ENCODE measurements at regions not wholly inside any gene's neighbourhood (a gene's known extent, or its start where the extent isn't known, plus 50 kb on each side); places are given as distances from the start of the nearest gene placed in this dataset.

- DNase-seq (ENCODE audit: low spot score) = no peak
- Histone ChIP-seq H3K27me3 (replicated peaks; ENCODE audit: insufficient read depth) (no peaks in the 10 kb centered on the region), H3K9me3 (no peaks in the 10 kb centered on the region), H3K27ac (no peak overlapping the region), H3K4me3 (no peak overlapping the region), H3K36me3 (no peaks in the 10 kb centered on the region), H3K4me1 (ENCODE audit: control insufficient read depth in 1 of 2, low read depth in 2 of 2) (no peaks in the 10 kb centered on the region)
- no peak for TF ChIP-seq CTCF (IDR thresholded peaks at IDR 0.05)
- ATAC-seq (ENCODE audit: insufficient number of reproducible peaks, low FRiP score, low read depth) = no peak
These were observed 454.3 kb downstream of the PCDH17 start for GRCh38 chr13:58085819-58086218.

- Histone ChIP-seq H3K4me1 (ENCODE audit: control insufficient read depth in 1 of 2, low read depth in 2 of 2) (no peaks in the 10 kb centered on the region), H3K36me3 (no peaks in the 10 kb centered on the region), H3K4me3 (no peak overlapping the region), H3K27ac (no peak overlapping the region), H3K9me3 (no peaks in the 10 kb centered on the region), H3K27me3 (replicated peaks; ENCODE audit: insufficient read depth) (no peaks in the 10 kb centered on the region)
- no peak for TF ChIP-seq CTCF (IDR thresholded peaks at IDR 0.05)
- ATAC-seq (ENCODE audit: insufficient number of reproducible peaks, low FRiP score, low read depth) (no peak), DNase-seq (ENCODE audit: low spot score) (no peak)
These were observed 456.0 kb downstream of the PCDH17 start for GRCh38 chr13:58087566-58087965.

- Histone ChIP-seq H3K27me3 (replicated peaks; ENCODE audit: insufficient read depth) (no peaks in the 10 kb centered on the region), H3K9me3 (no peaks in the 10 kb centered on the region), H3K36me3 (no peaks in the 10 kb centered on the region), H3K4me1 (ENCODE audit: control insufficient read depth in 1 of 2, low read depth in 2 of 2) (no peaks in the 10 kb centered on the region), H3K27ac (no peak overlapping the region), H3K4me3 (no peak overlapping the region)
- DNase-seq (ENCODE audit: low spot score) = no peak
- no peak for TF ChIP-seq CTCF (IDR thresholded peaks at IDR 0.05)
- no peak for ATAC-seq (ENCODE audit: insufficient number of reproducible peaks, low FRiP score, low read depth)
These were observed 461.9 kb downstream of the PCDH17 start for GRCh38 chr13:58093394-58093793.

DNA sequence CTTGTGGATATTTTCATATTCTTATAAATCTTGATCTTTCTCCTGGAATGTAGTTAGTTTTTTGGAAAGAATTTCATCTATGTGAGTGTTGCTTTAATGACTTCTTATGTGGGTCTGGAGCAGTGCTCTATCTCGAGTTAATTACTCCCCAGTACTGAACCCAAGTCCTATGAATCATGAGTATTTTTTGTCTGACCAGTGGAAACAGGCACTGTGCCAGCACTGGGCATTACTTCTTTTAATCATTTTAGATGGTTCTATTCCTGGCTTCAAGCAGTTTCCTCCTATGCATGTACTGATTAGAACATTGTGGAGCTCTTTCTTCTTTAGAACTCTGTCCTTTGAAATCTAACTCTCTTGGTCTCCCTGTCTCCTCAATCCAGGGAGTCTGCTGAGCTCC, 466.3 kb downstream of the PCDH17 start:
- H3K4me3 ChIP-seq = no peak overlapping the region
- no peak for TF ChIP-seq CTCF (IDR thresholded peaks at IDR 0.05)
- DNase-seq (ENCODE audit: low spot score) = no peak
- ATAC-seq (ENCODE audit: insufficient number of reproducible peaks, low FRiP score, low read depth) = no peak
- no peaks in the 10 kb centered on the region for H3K27me3 ChIP-seq (replicated peaks; ENCODE audit: insufficient read depth)
- H3K9me3 ChIP-seq = no peaks in the 10 kb centered on the region
- no peaks in the 10 kb centered on the region for H3K4me1 ChIP-seq (ENCODE audit: control insufficient read depth in 1 of 2, low read depth in 2 of 2)
- H3K27ac ChIP-seq = no peak overlapping the region
- no peaks in the 10 kb centered on the region for H3K36me3 ChIP-seq

DNA sequence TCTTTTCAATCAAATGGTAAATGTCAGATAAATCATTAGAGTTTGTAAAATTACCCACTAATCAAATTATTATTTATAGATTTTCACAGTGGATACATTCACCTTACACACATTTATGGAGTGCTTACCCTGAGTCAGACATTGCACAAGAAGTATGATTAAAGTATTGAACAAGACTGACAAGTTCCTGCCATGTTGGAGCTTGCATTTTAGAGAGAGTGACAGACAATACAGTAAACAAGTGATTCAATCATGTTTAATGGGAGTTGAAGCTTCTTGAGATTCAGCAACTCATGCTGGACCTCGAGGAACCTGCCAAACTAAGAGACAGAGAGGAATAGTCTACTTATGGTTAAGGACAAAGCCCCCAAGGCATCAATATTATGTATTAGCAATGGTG, 487.8 kb downstream of the PCDH17 start:
- Histone ChIP-seq H3K4me3 (no peak overlapping the region), H3K27ac (no peak overlapping the region), H3K4me1 (ENCODE audit: control insufficient read depth in 1 of 2, low read depth in 2 of 2) (no peaks in the 10 kb centered on the region), H3K27me3 (replicated peaks; ENCODE audit: insufficient read depth) (no peaks in the 10 kb centered on the region), H3K36me3 (no peaks in the 10 kb centered on the region), H3K9me3 (no peaks in the 10 kb centered on the region)
- TF ChIP-seq CTCF (IDR thresholded peaks at IDR 0.05) = no peak
- ATAC-seq (ENCODE audit: insufficient number of reproducible peaks, low FRiP score, low read depth) (no peak), DNase-seq (ENCODE audit: low spot score) (no peak)

All from thoracic aorta (tissue), 2 donors.